Chondrocyte (in vitro differentiated cells): ENCODE measurements at regions not wholly inside any gene's neighbourhood (a gene's known extent, or its start where the extent isn't known, plus 50 kb on each side); places are given as distances from the start of the nearest gene placed in this dataset.

Experiments used
- DNase-seq: peaks from one replicate; pipeline ENCODE4 v3.0.0; 2021; ENCODE audit warnings: mixed read lengths, low spot score
- H3K27ac Mint-ChIP-seq: one replicate; pipeline ENCODE4 v1.8.0; 2021; ENCODE audit warnings: mild to moderate bottlenecking, moderate library complexity, mixed read lengths; ENCODE audit not compliant: unreplicated experiment
- H3K27me3 Mint-ChIP-seq: 2 replicates; pipeline ENCODE4 v1.8.0; 2021; ENCODE audit warnings: low read depth, mixed read lengths
- H3K36me3 Mint-ChIP-seq: 2 replicates; pipeline ENCODE4 v1.8.0; 2021; ENCODE audit warnings: low read depth, mixed read lengths
- H3K4me1 Mint-ChIP-seq: 2 replicates; pipeline ENCODE4 v1.8.0; 2021; ENCODE audit warnings: low read depth, mild to moderate bottlenecking, mixed read lengths
- H3K4me3 Mint-ChIP-seq: one replicate; pipeline ENCODE4 v1.8.0; 2021; ENCODE audit warnings: mild to moderate bottlenecking, moderate library complexity, mixed read lengths; ENCODE audit not compliant: unreplicated experiment
- H3K9me3 Mint-ChIP-seq: 2 replicates; pipeline ENCODE4 v1.8.0; 2021; ENCODE audit warnings: low read depth, mixed read lengths
- CTCF ChIP-seq: fragments of 200-600 bp; sonication (generic); IDR thresholded peaks from 2 replicates; pipeline ENCODE4 v1.5.0; 2021; ENCODE audit warnings: antibody characterized with exemption, mild to moderate bottlenecking, moderate library complexity

- no peaks in the 10 kb centered on the region for H3K27me3 Mint-ChIP-seq
- DNase-seq: no peak
- H3K36me3 Mint-ChIP-seq: no peaks in the 10 kb centered on the region
- no peak for TF ChIP-seq CTCF
- no peak overlapping the region for H3K4me3 Mint-ChIP-seq
- peak overlapping the region; percentile 84 for H3K27ac Mint-ChIP-seq
- H3K4me1 Mint-ChIP-seq: peaks cover 67% of the 10 kb centered on the region
- no peaks in the 10 kb centered on the region for H3K9me3 Mint-ChIP-seq
These were observed 116.3 kb upstream of the MEF2A start for GRCh38 chr15:99449514-99449913.

- H3K4me3 Mint-ChIP-seq: no peak overlapping the region
- peak; percentile 82 for DNase-seq
- H3K27me3 Mint-ChIP-seq: no peaks in the 10 kb centered on the region
- peak overlapping the region; percentile 80 for H3K27ac Mint-ChIP-seq
- no peaks in the 10 kb centered on the region for H3K9me3 Mint-ChIP-seq
- H3K4me1 Mint-ChIP-seq: peaks cover 81% of the 10 kb centered on the region
- no peaks in the 10 kb centered on the region for H3K36me3 Mint-ChIP-seq
- no peak for TF ChIP-seq CTCF
These were observed 114.9 kb upstream of the MEF2A start for GRCh38 chr15:99450896-99451358.

- Mint-ChIP-seq H3K27ac (peak overlapping the region; percentile 80), H3K27me3 (no peaks in the 10 kb centered on the region), H3K4me3 (no peak overlapping the region), H3K9me3 (no peaks in the 10 kb centered on the region), H3K4me1 (peaks cover 87% of the 10 kb centered on the region), H3K36me3 (no peaks in the 10 kb centered on the region)
- DNase-seq: no peak
- no peak for TF ChIP-seq CTCF
These were observed 114.3 kb upstream of the MEF2A start for GRCh38 chr15:99451484-99451883.

- H3K4me3 Mint-ChIP-seq: no peak overlapping the region
- H3K27ac Mint-ChIP-seq: peak overlapping the region; percentile 84
- H3K9me3 Mint-ChIP-seq: no peaks in the 10 kb centered on the region
- peaks cover 92% of the 10 kb centered on the region for H3K4me1 Mint-ChIP-seq
- no peaks in the 10 kb centered on the region for H3K27me3 Mint-ChIP-seq
- TF ChIP-seq CTCF: no peak
- peak; percentile 77 for DNase-seq
- H3K36me3 Mint-ChIP-seq: no peaks in the 10 kb centered on the region
These were observed 113.8 kb upstream of the MEF2A start for GRCh38 chr15:99452010-99452409.

GRCh38 chr15:99452728-99453636 is 112.8 kb upstream of the MEF2A start:
- Mint-ChIP-seq H3K4me1 (peaks cover 89% of the 10 kb centered on the region), H3K27ac (peak overlapping the region; percentile 84), H3K4me3 (no peak overlapping the region)

More at GRCh38 chr15:99452728-99453636, 112.8 kb upstream of the MEF2A start:
- DNase-seq: peak; percentile 96
- H3K9me3 Mint-ChIP-seq: peaks cover 5% of the 10 kb centered on the region
- no peaks in the 10 kb centered on the region for H3K27me3 Mint-ChIP-seq
- TF ChIP-seq CTCF: no peak
- H3K36me3 Mint-ChIP-seq: peaks cover 3% of the 10 kb centered on the region
